Common myeloid progenitor, CD34-positive (primary cell): ENCODE measurements at regions not wholly inside any gene's neighbourhood (a gene's known extent, or its start where the extent isn't known, plus 50 kb on each side); places are given as distances from the start of the nearest gene placed in this dataset.
A peak's percentile ranks its signal among the peaks of the same experiment; 100 is the strongest.
"Not testable (repeated sequence)": the region's sequence is repeated elsewhere in the genome, so short reads cannot be mapped to it uniquely, and the experiment has no call there.

Experiments used
- CTCF ChIA-PET: fragments of 350-600 bp; sonication (Branson Sonifier 250); formaldehyde crosslinking; loops from one replicate; lab custom pipeline; 2021; ENCODE audit warnings: antibody characterized with exemption; lab: Charles Lee
- POLR2A ChIA-PET: fragments of 350-600 bp; sonication (Branson Sonifier 250); formaldehyde crosslinking; loops from one replicate; lab custom pipeline; 2021; ENCODE audit warnings: antibody characterized with exemption; lab: Charles Lee
- DNase-seq, 3 donors: peaks; one replicate each; pipeline versions ENCODE4 v3.0.0 to v3.0.0-alpha.2; 2013
- H3K27ac ChIP-seq, 2 experiments: 1 replicate in 1 of 2; 2 replicates in 1 of 2; pipeline ENCODE4 v1.7.0; 2013; ENCODE audit warnings: inconsistent platforms in 2 of 2, low read length in 2 of 2, mild to moderate bottlenecking in 2 of 2, low read depth in 1 of 2, moderate library complexity in 1 of 2; ENCODE audit not compliant: severe bottlenecking in 2 of 2, insufficient read depth in 1 of 2, poor library complexity in 1 of 2
- H3K27me3 ChIP-seq, 5 experiments: replicated peaks in 2 of 5; 1 replicate in 3 of 5; 2 replicates in 2 of 5; pipeline versions ENCODE4 v1.6.1 to v1.7.0; 2013; ENCODE audit warnings: low read length in 4 of 5, mild to moderate bottlenecking in 2 of 5, moderate library complexity in 2 of 5, inconsistent platforms in 1 of 5; ENCODE audit not compliant: insufficient read depth in 5 of 5, control insufficient read depth in 4 of 5
- H3K36me3 ChIP-seq, 4 experiments: 1 replicate in 2 of 4; 2 replicates in 2 of 4; pipeline versions ENCODE4 v1.6.1 to v1.7.0; 2013; ENCODE audit warnings: low read length in 3 of 4, control low read depth in 1 of 4, mild to moderate bottlenecking in 1 of 4; ENCODE audit not compliant: control insufficient read depth in 4 of 4, insufficient read depth in 4 of 4
- H3K4me1 ChIP-seq, 4 experiments: 1 replicate in 3 of 4; 2 replicates in 1 of 4; pipeline versions ENCODE4 v1.6.1 to v1.7.1; 2013; ENCODE audit warnings: low read length in 3 of 4, mild to moderate bottlenecking in 3 of 4, control low read depth in 1 of 4, inconsistent platforms in 1 of 4, moderate library complexity in 1 of 4; ENCODE audit not compliant: control insufficient read depth in 4 of 4, insufficient read depth in 4 of 4; ENCODE audit errors: control extremely low read depth in 1 of 4
- H3K4me3 ChIP-seq, 7 experiments: 1 replicate in 4 of 7; 2 replicates in 3 of 7; pipeline versions ENCODE4 v1.5.1 to v1.7.0; 2013; ENCODE audit warnings: mild to moderate bottlenecking in 7 of 7, low read length in 6 of 7, moderate library complexity in 6 of 7, inconsistent platforms in 2 of 7, low read depth in 2 of 7, control low read depth in 1 of 7; ENCODE audit not compliant: insufficient read depth in 4 of 7, control insufficient read depth in 1 of 7; ENCODE audit errors: extremely low read depth in 1 of 7
- H3K9me3 ChIP-seq, 5 experiments: 1 replicate in 4 of 5; 2 replicates in 1 of 5; pipeline versions ENCODE4 v1.6.1 to v1.7.1; 2013; ENCODE audit warnings: low read length in 4 of 5, mild to moderate bottlenecking in 2 of 5, inconsistent platforms in 1 of 5, low read depth in 1 of 5, moderate library complexity in 1 of 5; ENCODE audit not compliant: control insufficient read depth in 4 of 5, insufficient read depth in 2 of 5; ENCODE audit errors: control extremely low read depth in 1 of 5
- WGBS: methylation state at CpG from one replicate; pipeline ENCODE4 v1.1.5; 2013; ENCODE audit not compliant: insufficient coverage; 5-methylcytosine and 5-hydroxymethylcytosine counted together

- H3K9me3 ChIP-seq, H3K4me1 ChIP-seq, POLR2A ChIA-PET, CTCF ChIA-PET, H3K36me3 ChIP-seq, H3K27ac ChIP-seq, H3K4me3 ChIP-seq, DNase-seq, H3K27me3 ChIP-seq: not testable (repeated sequence)
- WGBS, result 80% methylated on average over 1 of the region's 8 CpGs
These were observed 117.0 kb downstream of the CEP44 start for GRCh38 chr4:174400603-174401302.

- Histone ChIP-seq H3K9me3 (no peaks in the 10 kb centered on the region), H3K36me3 (no peaks in the 10 kb centered on the region), H3K27ac (no peak overlapping the region), H3K4me1 (no peaks in the 10 kb centered on the region), H3K4me3 (no peak overlapping the region), H3K27me3 (no peaks in the 10 kb centered on the region)
- CTCF ChIA-PET, result no interaction called here
- POLR2A ChIA-PET, result no interaction called here
- DNase-seq, result peak in 2 of 3 donors; percentile 10 to 38
- WGBS, result 100% methylated on average over 1 of the region's 2 CpGs
These were observed 115.0 kb downstream of the CEP44 start for GRCh38 chr4:174398728-174399127.

- Histone ChIP-seq H3K4me1 (no peaks in the 10 kb centered on the region), H3K27ac (no peak overlapping the region), H3K27me3 (no peaks in the 10 kb centered on the region), H3K4me3 (no peak overlapping the region), H3K9me3 (peaks cover 0 to 2% (median 0%) of the 10 kb centered on the region in 5 experiments), H3K36me3 (no peaks in the 10 kb centered on the region)
- no peak for DNase-seq
- ChIA-PET CTCF (interaction anchor here (0.5 kb wide), 1 partner anchor 113 kb away, joined by 3 read pairs; no protein-coding TSS in a partner anchor), POLR2A (no interaction called here)
- WGBS, result 92% methylated on average over 1 of the region's 3 CpGs
These were observed 113.8 kb downstream of the CEP44 start for GRCh38 chr4:174397366-174398155.

- WGBS, result 70% methylated on average over 2 of the region's 5 CpGs
- H3K4me1 ChIP-seq, result no peaks in the 10 kb centered on the region
- CTCF ChIA-PET, result no interaction called here
These were observed 112.9 kb downstream of the CEP44 start for GRCh38 chr4:174396599-174397110.

GRCh38 chr4:174394915-174395314, 111.2 kb downstream of the CEP44 start:
- POLR2A ChIA-PET, result no interaction called here
- peaks cover 0 to 2% (median 0%) of the 10 kb centered on the region in 5 experiments for H3K9me3 ChIP-seq
- H3K27ac ChIP-seq, result no peak overlapping the region
- H3K36me3 ChIP-seq, result no peaks in the 10 kb centered on the region
- no peaks in the 10 kb centered on the region for H3K4me1 ChIP-seq
- CTCF ChIA-PET, result no interaction called here
- no CpG with 5 or more reads among the region's 2 CpGs for WGBS
- H3K4me3 ChIP-seq, result no peak overlapping the region
- peak in 2 of 3 donors; percentile 10 to 30 for DNase-seq
- H3K27me3 ChIP-seq, result no peaks in the 10 kb centered on the region

More at GRCh38 chr4:174396599-174397110, 112.9 kb downstream of the CEP44 start:
- DNase-seq, result no peak
- POLR2A ChIA-PET, result no interaction called here
- H3K27ac ChIP-seq, result no peak overlapping the region
- no peak overlapping the region for H3K4me3 ChIP-seq
- H3K27me3 ChIP-seq, result no peaks in the 10 kb centered on the region
- no peaks in the 10 kb centered on the region for H3K36me3 ChIP-seq
- H3K9me3 ChIP-seq, result peaks cover 0 to 2% (median 0%) of the 10 kb centered on the region in 5 experiments

GRCh38 chr4:174389439-174389838, 105.7 kb downstream of the CEP44 start:
- 63% methylated on average over 1 of the region's 1 CpG for WGBS
- POLR2A ChIA-PET, result no interaction called here

More at GRCh38 chr4:174389439-174389838, 105.7 kb downstream of the CEP44 start:
- no peak overlapping the region for H3K4me3 ChIP-seq
- no peak overlapping the region for H3K27ac ChIP-seq
- CTCF ChIA-PET, result no interaction called here
- peaks cover 0 to 2% (median 0%) of the 10 kb centered on the region in 5 experiments for H3K9me3 ChIP-seq
- no peaks in the 10 kb centered on the region for H3K36me3 ChIP-seq
- DNase-seq, result no peak
- peaks cover 0 to 3% (median 0%) of the 10 kb centered on the region in 4 experiments for H3K4me1 ChIP-seq
- H3K27me3 ChIP-seq, result no peaks in the 10 kb centered on the region
